Testis (tissue), 2 donors: ENCODE measurements at regions not wholly inside any gene's neighbourhood (a gene's known extent, or its start where the extent isn't known, plus 50 kb on each side); places are given as distances from the start of the nearest gene placed in this dataset.

Source experiments
- DNase-seq: peaks from one replicate; pipeline ENCODE4 v3.0.0-alpha.2; 2019
- H3K27ac ChIP-seq, 2 donors: fragments of 200-600 bp; sonication (generic); one replicate each; pipeline ENCODE4 v1.5.1; 2019
- H3K27me3 ChIP-seq: fragments of 200-600 bp; sonication (generic); one replicate; pipeline ENCODE4 v1.5.1; 2019
- H3K36me3 ChIP-seq: fragments of 200-600 bp; sonication (generic); one replicate; pipeline ENCODE4 v1.5.1; 2017; ENCODE audit warnings: low read depth; ENCODE audit errors: missing control alignments
- H3K4me1 ChIP-seq: fragments of 200-600 bp; sonication (generic); one replicate; pipeline ENCODE4 v1.5.1; 2019
- H3K4me3 ChIP-seq, 2 donors: fragments of 200-600 bp; sonication (generic); one replicate each; pipeline ENCODE4 v1.5.1; 2017 to 2019
- H3K9me3 ChIP-seq: fragments of 200-600 bp; sonication (generic); one replicate; pipeline ENCODE4 v1.5.1; 2017
- CTCF ChIP-seq, 3 experiments: fragments of 450-650 bp in 2 of 3; fragments of 200-600 bp in 1 of 3; sonication (generic) in 1 of 3; IDR thresholded peaks; one replicate each; pipeline ENCODE4 v1.5.1; 2016 to 2019; ENCODE audit warnings: antibody characterized with exemption in 3 of 3, mild to moderate bottlenecking in 2 of 3, moderate library complexity in 1 of 3
- POLR2A ChIP-seq: fragments of 450-650 bp; IDR thresholded peaks from one replicate; pipeline ENCODE4 v1.6.1; 2017; ENCODE audit warnings: antibody characterized with exemption, mild to moderate bottlenecking, moderate library complexity
- WGBS, 2 donors: methylation state at CpG; one replicate each; pipeline ENCODE4 v1.1.5; 2018; 5-methylcytosine and 5-hydroxymethylcytosine counted together
- intact Hi-C: fragments of 100-400 bp; cut with DNase I; formaldehyde crosslinking; loops from one replicate; pipeline ENCODE4 v1.15.1; 2023; ENCODE audit warnings: low total_unique reads

- Histone ChIP-seq H3K4me1 (peaks cover 11% of the 10 kb centered on the region), H3K36me3 (no peaks in the 10 kb centered on the region), H3K9me3 (no peaks in the 10 kb centered on the region), H3K4me3 (no peak overlapping the region), H3K27me3 (no peaks in the 10 kb centered on the region), H3K27ac (no peak overlapping the region)
- WGBS, 2 donors, result 95 to 99% methylated on average over 8 of the region's 8 CpGs
- intact Hi-C loops, result no loop called here
- TF ChIP-seq POLR2A, result no peak
- TF ChIP-seq CTCF (IDR thresholded peaks at IDR 0.05), result no peak
- DNase-seq, result no peak
Measured at GRCh38 chr4:4689694-4690440, 148.0 kb upstream of the STX18 start.

GRCh38 chr4:4687935-4688727 lies 146.3 kb upstream of the STX18 start:
- Histone ChIP-seq H3K27me3 (no peaks in the 10 kb centered on the region), H3K9me3 (no peaks in the 10 kb centered on the region), H3K36me3 (no peaks in the 10 kb centered on the region), H3K4me1 (no peaks in the 10 kb centered on the region), H3K27ac (no peak overlapping the region), H3K4me3 (no peak overlapping the region)
- WGBS, 2 donors, result 68 to 79% methylated on average over 17 of the region's 17 CpGs
- no peak for DNase-seq
- TF ChIP-seq POLR2A, result no peak
- TF ChIP-seq CTCF (IDR thresholded peaks at IDR 0.05), result no peak
- intact Hi-C loops, result no loop called here

- no peak overlapping the region for H3K27ac ChIP-seq
- WGBS, 2 donors, result 92 to 96% methylated on average over 4 of the region's 4 CpGs
- TF ChIP-seq CTCF (IDR thresholded peaks at IDR 0.05) (no peak), POLR2A (no peak)
- H3K36me3 ChIP-seq, result no peaks in the 10 kb centered on the region
- intact Hi-C loops, result no loop called here
- no peak overlapping the region for H3K4me3 ChIP-seq
- DNase-seq, result no peak
- no peaks in the 10 kb centered on the region for H3K4me1 ChIP-seq
- H3K9me3 ChIP-seq, result no peaks in the 10 kb centered on the region
- H3K27me3 ChIP-seq, result no peaks in the 10 kb centered on the region
Measured at GRCh38 chr4:4687100-4687499, 145.3 kb upstream of the STX18 start.

GRCh38 chr4:4685810-4686795 lies 144.3 kb upstream of the STX18 start:
- no peak for DNase-seq
- Histone ChIP-seq H3K4me3 (no peak overlapping the region), H3K27ac (no peak overlapping the region), H3K9me3 (no peaks in the 10 kb centered on the region), H3K27me3 (no peaks in the 10 kb centered on the region), H3K36me3 (no peaks in the 10 kb centered on the region), H3K4me1 (no peaks in the 10 kb centered on the region)
- 57 to 70% methylated on average over 6 to 10 of the region's 10 CpGs for WGBS, 2 donors
- TF ChIP-seq POLR2A (no peak), CTCF (IDR thresholded peaks at IDR 0.05) (no peak)
- intact Hi-C loops, result no loop called here
